Sigmoid colon (tissue), 4 donors: ENCODE measurements at regions not wholly inside any gene's neighbourhood (a gene's known extent, or its start where the extent isn't known, plus 50 kb on each side); places are given as distances from the start of the nearest gene placed in this dataset.

Experiments used
- CTCF ChIP-seq, 4 experiments: fragments of 450-650 bp in 3 of 4; fragments of 200-600 bp in 1 of 4; IDR thresholded peaks; one replicate each; pipeline ENCODE4 v1.5.1; 2016 to 2019; ENCODE audit warnings: antibody characterized with exemption in 4 of 4, mild to moderate bottlenecking in 3 of 4, moderate library complexity in 2 of 4
- EP300 ChIP-seq, 4 donors: sonication (generic); formaldehyde crosslinking; IDR thresholded peaks; one replicate each; pipeline ENCODE4 v1.6.1; 2017; ENCODE audit warnings: antibody characterized with exemption in 4 of 4

- TF ChIP-seq CTCF (IDR thresholded peaks at IDR 0.05) (no peak), EP300 (IDR thresholded peaks at IDR 0.05) (no peak)
Observed at GRCh38 chr16:5770118-5770517, 672.5 kb upstream of the EEF2KMT start.
